ENCODE measurements at regions not wholly inside any gene's neighbourhood (a gene's known extent, or its start where the extent isn't known, plus 50 kb on each side); places are given as distances from the start of the nearest gene placed in this dataset.

DNA sequence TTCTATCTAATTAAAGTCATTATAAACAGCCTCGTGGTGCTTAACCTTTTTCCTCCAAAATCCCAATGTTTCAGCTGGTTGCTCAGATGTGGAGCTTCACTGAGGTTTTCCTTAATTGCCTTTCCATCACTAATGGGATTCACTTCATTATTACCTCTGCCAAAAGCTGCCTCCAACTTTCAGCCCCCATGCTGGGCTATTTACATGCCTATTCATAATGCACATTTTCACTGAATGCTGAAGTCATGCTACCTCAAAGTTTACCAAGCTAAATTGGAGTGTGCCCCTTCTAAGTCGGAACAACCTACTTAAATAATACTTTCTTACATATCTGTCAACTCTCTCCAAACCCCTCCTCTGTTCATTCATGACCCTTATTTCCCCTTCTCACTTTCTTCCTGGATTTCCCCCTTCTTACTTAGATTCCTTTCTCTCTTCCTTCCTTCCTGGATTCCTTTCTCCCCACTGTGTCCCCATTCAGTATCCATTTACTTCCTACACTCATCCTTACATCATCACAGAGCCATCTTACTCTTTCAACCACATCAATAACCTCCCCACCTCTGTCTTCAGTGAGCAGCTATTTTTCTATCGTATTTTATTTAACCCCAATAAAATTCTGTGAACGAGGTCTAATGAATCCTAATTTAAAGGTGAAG, 887.3 kb upstream of the TENM4 start:
- TF ChIP-seq ZC3H10 (CRISPR knock-in tag; IDR thresholded peaks at IDR 0.05), result no peak
- TF ChIP-seq SNAI2 (CRISPR knock-in tag; IDR thresholded peaks at IDR 0.05), result no peak
- TF ChIP-seq RARB (CRISPR knock-in tag; IDR thresholded peaks at IDR 0.05), result no peak
- TF ChIP-seq ISL1 (CRISPR knock-in tag; IDR thresholded peaks at IDR 0.05), result no peak
- TF ChIP-seq, protein P1, sequence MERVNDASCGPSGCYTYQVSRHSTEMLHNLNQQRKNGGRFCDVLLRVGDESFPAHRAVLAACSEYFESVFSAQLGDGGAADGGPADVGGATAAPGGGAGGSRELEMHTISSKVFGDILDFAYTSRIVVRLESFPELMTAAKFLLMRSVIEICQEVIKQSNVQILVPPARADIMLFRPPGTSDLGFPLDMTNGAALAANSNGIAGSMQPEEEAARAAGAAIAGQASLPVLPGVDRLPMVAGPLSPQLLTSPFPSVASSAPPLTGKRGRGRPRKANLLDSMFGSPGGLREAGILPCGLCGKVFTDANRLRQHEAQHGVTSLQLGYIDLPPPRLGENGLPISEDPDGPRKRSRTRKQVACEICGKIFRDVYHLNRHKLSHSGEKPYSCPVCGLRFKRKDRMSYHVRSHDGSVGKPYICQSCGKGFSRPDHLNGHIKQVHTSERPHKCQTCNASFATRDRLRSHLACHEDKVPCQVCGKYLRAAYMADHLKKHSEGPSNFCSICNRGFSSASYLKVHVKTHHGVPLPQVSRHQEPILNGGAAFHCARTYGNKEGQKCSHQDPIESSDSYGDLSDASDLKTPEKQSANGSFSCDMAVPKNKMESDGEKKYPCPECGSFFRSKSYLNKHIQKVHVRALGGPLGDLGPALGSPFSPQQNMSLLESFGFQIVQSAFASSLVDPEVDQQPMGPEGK (CRISPR knock-in tag; IDR thresholded peaks at IDR 0.05; ENCODE audit: borderline replicate concordance), result no peak
- no peak for TF ChIP-seq CSDC2 (CRISPR knock-in tag; IDR thresholded peaks at IDR 0.05)
- TF ChIP-seq PPARA (CRISPR knock-in tag; IDR thresholded peaks at IDR 0.05; ENCODE audit: borderline replicate concordance), result no peak
- TF ChIP-seq, protein P2, sequence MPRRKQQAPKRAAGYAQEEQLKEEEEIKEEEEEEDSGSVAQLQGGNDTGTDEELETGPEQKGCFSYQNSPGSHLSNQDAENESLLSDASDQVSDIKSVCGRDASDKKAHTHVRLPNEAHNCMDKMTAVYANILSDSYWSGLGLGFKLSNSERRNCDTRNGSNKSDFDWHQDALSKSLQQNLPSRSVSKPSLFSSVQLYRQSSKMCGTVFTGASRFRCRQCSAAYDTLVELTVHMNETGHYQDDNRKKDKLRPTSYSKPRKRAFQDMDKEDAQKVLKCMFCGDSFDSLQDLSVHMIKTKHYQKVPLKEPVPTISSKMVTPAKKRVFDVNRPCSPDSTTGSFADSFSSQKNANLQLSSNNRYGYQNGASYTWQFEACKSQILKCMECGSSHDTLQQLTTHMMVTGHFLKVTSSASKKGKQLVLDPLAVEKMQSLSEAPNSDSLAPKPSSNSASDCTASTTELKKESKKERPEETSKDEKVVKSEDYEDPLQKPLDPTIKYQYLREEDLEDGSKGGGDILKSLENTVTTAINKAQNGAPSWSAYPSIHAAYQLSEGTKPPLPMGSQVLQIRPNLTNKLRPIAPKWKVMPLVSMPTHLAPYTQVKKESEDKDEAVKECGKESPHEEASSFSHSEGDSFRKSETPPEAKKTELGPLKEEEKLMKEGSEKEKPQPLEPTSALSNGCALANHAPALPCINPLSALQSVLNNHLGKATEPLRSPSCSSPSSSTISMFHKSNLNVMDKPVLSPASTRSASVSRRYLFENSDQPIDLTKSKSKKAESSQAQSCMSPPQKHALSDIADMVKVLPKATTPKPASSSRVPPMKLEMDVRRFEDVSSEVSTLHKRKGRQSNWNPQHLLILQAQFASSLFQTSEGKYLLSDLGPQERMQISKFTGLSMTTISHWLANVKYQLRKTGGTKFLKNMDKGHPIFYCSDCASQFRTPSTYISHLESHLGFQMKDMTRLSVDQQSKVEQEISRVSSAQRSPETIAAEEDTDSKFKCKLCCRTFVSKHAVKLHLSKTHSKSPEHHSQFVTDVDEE (CRISPR knock-in tag; IDR thresholded peaks at IDR 0.05), result no peak
- TF ChIP-seq, protein P3, sequence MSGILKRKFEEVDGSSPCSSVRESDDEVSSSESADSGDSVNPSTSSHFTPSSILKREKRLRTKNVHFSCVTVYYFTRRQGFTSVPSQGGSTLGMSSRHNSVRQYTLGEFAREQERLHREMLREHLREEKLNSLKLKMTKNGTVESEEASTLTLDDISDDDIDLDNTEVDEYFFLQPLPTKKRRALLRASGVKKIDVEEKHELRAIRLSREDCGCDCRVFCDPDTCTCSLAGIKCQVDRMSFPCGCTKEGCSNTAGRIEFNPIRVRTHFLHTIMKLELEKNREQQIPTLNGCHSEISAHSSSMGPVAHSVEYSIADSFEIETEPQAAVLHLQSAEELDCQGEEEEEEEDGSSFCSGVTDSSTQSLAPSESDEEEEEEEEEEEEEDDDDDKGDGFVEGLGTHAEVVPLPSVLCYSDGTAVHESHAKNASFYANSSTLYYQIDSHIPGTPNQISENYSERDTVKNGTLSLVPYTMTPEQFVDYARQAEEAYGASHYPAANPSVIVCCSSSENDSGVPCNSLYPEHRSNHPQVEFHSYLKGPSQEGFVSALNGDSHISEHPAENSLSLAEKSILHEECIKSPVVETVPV (CRISPR knock-in tag; IDR thresholded peaks at IDR 0.05), result no peak
- TF ChIP-seq ZNF70 (CRISPR knock-in tag; IDR thresholded peaks at IDR 0.05), result no peak
- no peak for ATAC-seq

DNA sequence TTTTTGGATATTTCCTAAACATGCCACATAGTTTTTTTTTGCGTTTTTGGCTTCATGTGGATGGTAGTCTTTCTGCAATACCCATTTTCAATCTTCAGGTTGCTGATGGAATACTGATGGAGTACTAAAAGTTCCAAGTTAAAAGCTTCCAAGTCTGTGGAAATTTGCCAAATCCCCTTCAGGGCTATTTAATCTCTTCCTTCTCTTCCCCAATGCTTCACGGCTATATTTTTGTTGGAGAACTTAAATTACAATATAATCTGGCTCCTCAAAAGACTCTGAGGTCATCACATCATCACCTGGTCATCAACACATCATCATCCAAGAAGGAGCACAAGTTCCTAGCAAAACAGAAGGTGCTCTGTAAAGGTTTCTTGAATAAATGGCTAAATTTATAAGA, 881.0 kb upstream of the TENM4 start:
- TF ChIP-seq, protein P3 (CRISPR knock-in tag; IDR thresholded peaks at IDR 0.05), result no peak
- TF ChIP-seq TCF4 (CRISPR knock-in tag; IDR thresholded peaks at IDR 0.05; ENCODE audit: borderline replicate concordance), result no peak
- TF ChIP-seq, protein P1 (CRISPR knock-in tag; IDR thresholded peaks at IDR 0.05; ENCODE audit: borderline replicate concordance), result no peak
- no peak for TF ChIP-seq ZFP30 (CRISPR knock-in tag; IDR thresholded peaks at IDR 0.05)
- TF ChIP-seq, protein P4, sequence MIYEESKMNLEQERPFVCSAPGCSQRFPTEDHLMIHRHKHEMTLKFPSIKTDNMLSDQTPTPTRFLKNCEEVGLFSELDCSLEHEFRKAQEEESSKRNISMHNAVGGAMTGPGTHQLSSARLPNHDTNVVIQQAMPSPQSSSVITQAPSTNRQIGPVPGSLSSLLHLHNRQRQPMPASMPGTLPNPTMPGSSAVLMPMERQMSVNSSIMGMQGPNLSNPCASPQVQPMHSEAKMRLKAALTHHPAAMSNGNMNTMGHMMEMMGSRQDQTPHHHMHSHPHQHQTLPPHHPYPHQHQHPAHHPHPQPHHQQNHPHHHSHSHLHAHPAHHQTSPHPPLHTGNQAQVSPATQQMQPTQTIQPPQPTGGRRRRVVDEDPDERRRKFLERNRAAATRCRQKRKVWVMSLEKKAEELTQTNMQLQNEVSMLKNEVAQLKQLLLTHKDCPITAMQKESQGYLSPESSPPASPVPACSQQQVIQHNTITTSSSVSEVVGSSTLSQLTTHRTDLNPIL (CRISPR knock-in tag; IDR thresholded peaks at IDR 0.05; ENCODE audit: low read depth), result no peak
- TF ChIP-seq, protein P2 (CRISPR knock-in tag; IDR thresholded peaks at IDR 0.05), result no peak
- no peak for TF ChIP-seq GLIS3 (CRISPR knock-in tag; IDR thresholded peaks at IDR 0.05)
- no peak for TF ChIP-seq ZFP3 (CRISPR knock-in tag; IDR thresholded peaks at IDR 0.05)
- no peak for TF ChIP-seq ZNF8 (CRISPR knock-in tag; IDR thresholded peaks at IDR 0.05)
- no peak for TF ChIP-seq ESRRG (CRISPR knock-in tag; IDR thresholded peaks at IDR 0.05)
- TF ChIP-seq ARNTL (CRISPR knock-in tag; IDR thresholded peaks at IDR 0.05; ENCODE audit: borderline replicate concordance, low read depth), result no peak
- no peak for TF ChIP-seq ISL1 (CRISPR knock-in tag; IDR thresholded peaks at IDR 0.05)
- TF ChIP-seq, protein P5, sequence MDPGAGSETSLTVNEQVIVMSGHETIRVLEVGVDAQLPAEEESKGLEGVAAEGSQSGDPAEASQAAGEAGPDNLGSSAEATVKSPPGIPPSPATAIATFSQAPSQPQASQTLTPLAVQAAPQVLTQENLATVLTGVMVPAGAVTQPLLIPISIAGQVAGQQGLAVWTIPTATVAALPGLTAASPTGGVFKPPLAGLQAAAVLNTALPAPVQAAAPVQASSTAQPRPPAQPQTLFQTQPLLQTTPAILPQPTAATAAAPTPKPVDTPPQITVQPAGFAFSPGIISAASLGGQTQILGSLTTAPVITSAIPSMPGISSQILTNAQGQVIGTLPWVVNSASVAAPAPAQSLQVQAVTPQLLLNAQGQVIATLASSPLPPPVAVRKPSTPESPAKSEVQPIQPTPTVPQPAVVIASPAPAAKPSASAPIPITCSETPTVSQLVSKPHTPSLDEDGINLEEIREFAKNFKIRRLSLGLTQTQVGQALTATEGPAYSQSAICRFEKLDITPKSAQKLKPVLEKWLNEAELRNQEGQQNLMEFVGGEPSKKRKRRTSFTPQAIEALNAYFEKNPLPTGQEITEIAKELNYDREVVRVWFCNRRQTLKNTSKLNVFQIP (CRISPR knock-in tag; IDR thresholded peaks at IDR 0.05; ENCODE audit: borderline replicate concordance, low read depth), result no peak
- no peak for TF ChIP-seq CSDC2 (CRISPR knock-in tag; IDR thresholded peaks at IDR 0.05)
- TF ChIP-seq ZNF565 (CRISPR knock-in tag; conservative IDR thresholded peaks at IDR 0.05; ENCODE audit: low read depth), result no peak
- no peak for TF ChIP-seq SNAI2 (CRISPR knock-in tag; IDR thresholded peaks at IDR 0.05)
- no peak for ATAC-seq

Measured in SK-N-SH treated with all-trans-retinoic acid at 6 μM for 48 hours (cell line).